ENCODE measurements at regions not wholly inside any gene's neighbourhood (a gene's known extent, or its start where the extent isn't known, plus 50 kb on each side); places are given as distances from the start of the nearest gene placed in this dataset.

- no peak for DNase-seq (ENCODE audit: low read depth)
Measured at GRCh38 chr7:68438016-68438415, 1160.3 kb upstream of the AUTS2 start.

GRCh38 chr7:68438811-68439210, 1159.5 kb upstream of the AUTS2 start:
- DNase-seq (ENCODE audit: low read depth), result no peak

DNA sequence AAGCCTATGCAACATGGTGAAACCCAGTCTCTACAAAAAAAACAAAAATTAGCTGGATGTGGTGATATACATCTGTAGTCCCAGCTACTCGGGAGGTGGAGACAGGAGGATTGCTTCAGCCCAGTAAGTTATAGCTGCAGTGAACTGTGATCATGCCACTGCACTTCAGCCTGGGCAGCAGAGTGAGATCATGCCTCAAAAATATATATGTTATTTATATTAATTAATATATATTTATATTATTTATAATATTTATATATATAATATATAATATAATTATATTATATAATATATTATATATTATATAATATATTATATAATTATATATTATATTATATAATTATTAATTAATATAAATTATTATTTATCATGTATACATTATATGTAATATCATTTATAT, 1158.4 kb upstream of the AUTS2 start:
- DNase-seq (ENCODE audit: low read depth), result no peak

DNA sequence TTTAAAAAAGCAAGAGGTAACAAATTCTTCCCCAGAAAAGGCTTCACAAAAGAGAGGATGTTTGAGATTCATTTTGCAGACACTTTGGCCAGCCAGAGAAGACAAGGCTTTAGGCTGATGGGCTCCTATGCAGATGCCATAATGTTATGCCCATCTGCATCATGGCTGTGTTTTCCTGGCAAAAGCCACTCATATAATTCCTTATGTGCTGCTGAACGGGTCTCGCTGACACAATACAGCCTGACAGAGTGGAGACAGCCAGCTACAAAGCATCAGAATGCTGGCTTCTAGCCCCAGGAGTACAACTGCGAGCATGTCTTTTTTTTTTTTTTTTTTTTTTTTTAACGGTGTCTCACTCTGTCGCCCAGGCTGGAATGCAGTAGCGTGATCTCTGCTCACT, 1157.4 kb upstream of the AUTS2 start:
- DNase-seq (ENCODE audit: low read depth), result no peak

- DNase-seq (ENCODE audit: low read depth), result no peak
Measured at GRCh38 chr7:68441645-68442044, 1156.6 kb upstream of the AUTS2 start.

- DNase-seq (ENCODE audit: low read depth), result no peak
Measured at GRCh38 chr7:68442931-68443631, 1155.2 kb upstream of the AUTS2 start.

- no peak for DNase-seq (ENCODE audit: low read depth)
Measured at GRCh38 chr7:68444042-68444441, 1154.2 kb upstream of the AUTS2 start.

GRCh38 chr7:68444956-68445355, 1153.3 kb upstream of the AUTS2 start:
- no peak for DNase-seq (ENCODE audit: low read depth)

GRCh38 chr7:68446183-68446582, 1152.1 kb upstream of the AUTS2 start:
- no peak for DNase-seq (ENCODE audit: low read depth)

- no peak for DNase-seq (ENCODE audit: low read depth)
Measured at GRCh38 chr7:68449099-68449498, 1149.2 kb upstream of the AUTS2 start.

DNA sequence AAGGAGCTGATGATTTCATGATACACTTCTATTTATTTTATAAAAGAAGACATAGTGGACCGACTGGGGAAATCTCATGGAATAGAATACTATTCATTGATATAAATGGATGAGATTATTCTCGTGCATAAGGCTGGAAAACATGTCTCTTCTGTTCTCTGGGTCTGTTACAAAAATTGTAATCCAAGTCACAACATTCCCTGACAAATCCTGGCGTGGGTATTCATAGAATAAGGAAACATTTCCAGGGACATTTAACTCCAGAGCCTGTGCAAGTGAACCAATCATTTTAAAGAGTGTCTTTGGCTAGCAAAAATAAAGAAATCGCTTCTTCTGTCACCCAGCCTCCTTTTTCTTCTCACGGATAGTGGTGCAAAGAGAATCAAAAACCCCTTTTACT, 1148.5 kb upstream of the AUTS2 start:
- DNase-seq (ENCODE audit: low read depth), result no peak

GRCh38 chr7:68454931-68455330, 1143.3 kb upstream of the AUTS2 start:
- DNase-seq (ENCODE audit: low read depth), result no peak

DNA sequence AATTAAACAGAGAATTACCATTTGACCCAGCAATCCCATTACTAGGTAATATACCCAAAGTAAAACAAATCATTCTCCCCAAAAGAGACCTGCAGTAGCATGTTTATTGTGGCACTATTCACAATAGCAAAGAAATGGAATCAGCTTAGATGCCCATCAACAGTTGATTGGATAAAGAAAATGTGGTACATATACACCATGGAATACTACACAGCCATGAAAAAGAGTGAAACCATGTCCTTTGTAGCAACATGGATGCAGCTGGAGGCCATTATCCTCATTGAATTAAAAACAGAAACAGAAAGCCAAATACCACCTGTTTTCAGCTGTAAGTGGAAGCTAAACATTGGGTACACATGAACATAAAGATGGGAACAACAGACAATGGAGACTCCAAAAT, 1141.8 kb upstream of the AUTS2 start:
- DNase-seq (ENCODE audit: low read depth), result no peak

GRCh38 chr7:68457481-68457880, 1140.8 kb upstream of the AUTS2 start:
- DNase-seq (ENCODE audit: low read depth), result no peak

DNA sequence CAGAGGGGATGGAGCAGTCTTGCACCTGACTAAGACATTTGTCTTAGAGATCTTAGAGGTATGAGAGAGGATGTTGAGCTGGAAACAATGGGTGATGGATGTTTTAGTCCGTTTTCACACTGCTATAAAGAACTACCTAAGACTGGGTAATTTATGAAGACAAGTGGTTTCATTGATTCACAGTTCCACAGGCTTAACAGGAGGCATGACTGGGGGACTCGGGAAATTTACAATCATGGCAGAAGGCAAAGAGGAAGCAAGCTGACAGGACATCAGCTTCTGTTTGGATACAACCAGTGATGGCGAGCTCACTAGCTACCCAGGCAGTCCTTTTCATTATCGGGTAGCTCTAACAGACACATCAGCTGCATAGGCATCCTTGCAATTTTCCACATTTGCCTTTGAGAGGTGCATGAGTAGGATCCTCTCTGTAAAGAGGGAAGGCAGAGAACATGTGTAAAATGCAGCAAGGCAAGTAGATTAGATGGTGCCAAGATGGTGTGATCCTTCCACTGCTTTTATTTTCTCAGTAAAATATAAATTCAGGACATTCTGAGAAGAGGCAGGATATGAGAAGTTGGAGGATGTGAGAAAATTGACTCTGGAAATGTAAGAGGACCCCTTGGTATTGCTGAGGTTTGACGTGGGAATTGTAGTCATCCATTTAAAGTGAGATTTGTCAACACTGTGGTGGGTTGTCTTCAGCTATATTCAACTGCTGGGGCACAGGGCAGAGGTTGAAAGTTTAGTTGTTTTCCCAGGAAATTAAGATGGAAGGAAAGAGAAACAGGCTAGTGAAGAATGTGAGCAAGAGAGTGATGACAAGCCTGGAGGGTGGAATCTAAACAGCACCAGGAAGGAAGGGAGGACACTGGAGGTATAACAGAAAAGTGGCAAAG, 1140.0 kb upstream of the AUTS2 start:
- no peak for DNase-seq (ENCODE audit: low read depth)

GRCh38 chr7:68461430-68461829, 1136.8 kb upstream of the AUTS2 start:
- no peak for DNase-seq (ENCODE audit: low read depth)

GRCh38 chr7:68470836-68471435, 1127.3 kb upstream of the AUTS2 start:
- DNase-seq (ENCODE audit: low read depth), result no peak

DNA sequence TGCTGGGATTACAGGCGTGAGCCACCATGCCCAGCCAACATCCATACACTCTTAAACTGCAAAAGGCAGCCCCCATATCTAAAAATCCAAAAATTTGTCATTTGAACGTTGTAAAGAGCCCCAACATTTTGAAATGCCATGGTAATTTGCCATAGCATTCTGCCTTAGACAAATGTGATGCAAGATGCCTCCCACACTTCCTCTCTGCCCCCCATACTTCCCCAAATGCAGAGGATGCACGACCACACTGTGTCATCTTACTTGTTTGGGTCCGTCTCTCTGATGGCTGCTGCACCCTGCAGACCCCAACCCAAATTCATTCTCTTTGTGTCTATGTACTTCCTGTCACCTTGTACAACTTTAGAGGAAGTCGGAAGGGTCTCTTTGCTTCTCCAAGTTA, 1125.6 kb upstream of the AUTS2 start:
- DNase-seq (ENCODE audit: low read depth), result no peak

- DNase-seq (ENCODE audit: low read depth), result no peak
Measured at GRCh38 chr7:68474661-68475216, 1123.5 kb upstream of the AUTS2 start.

DNA sequence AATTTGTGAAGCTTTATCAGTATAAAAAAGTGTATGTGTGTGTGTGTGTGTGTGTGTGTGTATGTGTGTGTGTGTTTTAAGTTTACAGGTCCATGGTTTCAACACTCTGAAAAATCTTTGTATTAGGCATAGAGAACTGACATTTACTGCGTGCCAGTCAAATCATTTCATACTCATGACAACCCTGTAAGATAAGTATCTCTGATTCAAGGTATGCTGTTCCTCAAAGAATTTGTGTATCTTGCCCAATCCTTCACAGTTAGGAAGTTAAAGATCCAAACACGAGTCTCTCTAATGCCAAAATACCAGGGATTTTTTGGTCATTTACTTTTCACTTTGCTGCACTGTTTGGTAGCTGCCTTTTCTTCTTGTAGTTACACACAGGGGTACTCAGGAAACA, 1121.3 kb upstream of the AUTS2 start:
- DNase-seq (ENCODE audit: low read depth), result no peak

- DNase-seq (ENCODE audit: low read depth), result no peak
Measured at GRCh38 chr7:68478326-68478725, 1119.9 kb upstream of the AUTS2 start.

DNA sequence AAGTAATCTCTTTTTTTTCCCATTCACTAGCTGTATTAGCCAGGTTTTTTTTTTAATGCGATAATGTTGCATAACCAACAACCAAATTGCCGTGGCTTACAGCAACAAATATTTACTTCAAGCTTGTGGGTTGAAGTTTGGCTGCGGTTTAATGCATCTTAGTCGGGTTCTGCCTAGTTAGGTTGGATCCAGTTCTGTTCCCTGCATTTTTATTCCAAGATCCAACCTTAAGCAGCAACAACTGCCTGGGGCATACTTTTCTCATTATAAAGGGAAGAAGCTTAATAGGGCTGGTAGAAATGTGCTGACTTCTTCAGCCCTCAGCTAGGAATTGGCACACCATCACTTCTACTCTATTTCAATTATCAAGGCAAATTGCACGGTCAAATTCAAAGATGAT, 1115.5 kb upstream of the AUTS2 start:
- no peak for DNase-seq (ENCODE audit: low read depth)

- DNase-seq (ENCODE audit: low read depth), result no peak
Measured at GRCh38 chr7:68484731-68485130, 1113.5 kb upstream of the AUTS2 start.

Measured in fibroblast of gingiva (primary cell).